Heart left ventricle (tissue), 16 donors: ENCODE measurements at regions not wholly inside any gene's neighbourhood (a gene's known extent, or its start where the extent isn't known, plus 50 kb on each side); places are given as distances from the start of the nearest gene placed in this dataset.

Source experiments
- ATAC-seq, 4 donors: fragments of 200-7000 bp; cut with Tn5 transposase; one replicate each; pipeline ENCODE4 v1.9.1; 2020 to 2022; ENCODE audit warnings: moderate library complexity in 4 of 4, mild to moderate bottlenecking in 3 of 4, moderate number of reproducible peaks in 1 of 4
- DNase-seq, 5 donors: peaks; one replicate each; pipeline ENCODE4 v3.0.0-alpha.2; 2020
- H3K27ac ChIP-seq, 12 donors: fragments of 200-600 bp; sonication (generic) in 4 of 12; one replicate each; pipeline versions ENCODE4 v1.5.0 to v1.8.0; 2016 to 2022; ENCODE audit warnings: mild to moderate bottlenecking in 2 of 12
- H3K27me3 ChIP-seq, 9 donors: fragments of 200-600 bp; sonication (generic) in 2 of 9; one replicate each; pipeline versions ENCODE4 v1.5.1 to v1.8.0; 2016 to 2022; ENCODE audit warnings: mild to moderate bottlenecking in 3 of 9
- H3K36me3 ChIP-seq, 9 donors: fragments of 200-600 bp; sonication (generic) in 2 of 9; one replicate each; pipeline versions ENCODE4 v1.5.0 to v1.8.0; 2018 to 2022; ENCODE audit warnings: mild to moderate bottlenecking in 2 of 9
- H3K4me1 ChIP-seq, 12 donors: fragments of 200-600 bp; sonication (generic) in 4 of 12; one replicate each; pipeline versions ENCODE4 v1.5.0 to v1.8.0; 2016 to 2022; ENCODE audit warnings: mild to moderate bottlenecking in 3 of 12
- H3K4me3 ChIP-seq, 12 donors: fragments of 200-600 bp; sonication (generic) in 4 of 12; one replicate each; pipeline versions ENCODE4 v1.5.0 to v1.8.0; 2017 to 2022; ENCODE audit warnings: mild to moderate bottlenecking in 9 of 12, moderate library complexity in 4 of 12
- H3K9me3 ChIP-seq, 12 donors: fragments of 200-600 bp; sonication (generic) in 4 of 12; one replicate each; pipeline versions ENCODE4 v1.5.0 to v1.8.0; 2016 to 2022; ENCODE audit warnings: mild to moderate bottlenecking in 1 of 12
- CTCF ChIP-seq, 12 donors: fragments of 200-600 bp; sonication (generic) in 4 of 12; IDR thresholded peaks; one replicate each; pipeline versions ENCODE4 v1.5.0 to v1.8.0; 2018 to 2022; ENCODE audit warnings: antibody characterized with exemption in 12 of 12, mild to moderate bottlenecking in 5 of 12
- POLR2A ChIP-seq, 2 donors: fragments of 450-650 bp; IDR thresholded peaks; one replicate each; pipeline ENCODE4 v1.6.1; 2017; ENCODE audit warnings: antibody characterized with exemption in 2 of 2, mild to moderate bottlenecking in 2 of 2, moderate library complexity in 2 of 2
- WGBS, 4 donors: extraction: QIAGEN DNeasy Blood & Tissue Kit in 2 of 4; methylation state at CpG; one replicate each; pipeline versions ENCODE4 v1.1.5 to v1.1.7; 2013 to 2018; 5-methylcytosine and 5-hydroxymethylcytosine counted together
- intact Hi-C, 10 donors: fragments of 100-400 bp; cut with DNase I; formaldehyde crosslinking; loops; one replicate each; pipeline versions ENCODE4 v1.11.1 to v1.14.2; 2022
- donor health status: ischemic (EF 13 %, LVEDD 7.1; RV severe dilation, severe dysfunction).
- donor health status: healthy with polysubstance abuse.
- donor health status: DM: no; HTN: yes; CAD: no.
- donor health status: DM: no; HTN: no; CAD: no.
- donor health status: ischemic (EF 25% LVEDD 6.9; RV normal size, moderate dysfunction).
- donor health status: ischemic (EF 25% LVEDD 5.7; RV mildly dilated, moderate dysfunction).
- donor health status: healthy.
- donor health status: DM: yes; HTN: yes; CAD: no.
- donor health status: ischemic (EF 35%, LVEDD 5.7; RV mildly dilated, moderate dysfunction).
- donor health status: nonischemic (EF 11% LVEDD 7.7; RV severe dilation, severe dysfunction).
- donor health status: DM: yes; HTN: yes; CAD: no.
- donor health status: PGD.
- donor health status: ischemic (EF 29% LVEDD 5.4; RV normal size, mild dysfunction).
- donor health status: nonischemic (EF 23%, LVEDD 6.1; RV moderate dilation, normal function).

- no peak for ATAC-seq
- DNase-seq: no peak
- H3K9me3 ChIP-seq: no peaks in the 10 kb centered on the region
- H3K36me3 ChIP-seq: no peaks in the 10 kb centered on the region
- no peak overlapping the region for H3K27ac ChIP-seq
- no peak overlapping the region for H3K4me3 ChIP-seq
- 90 to 96% (median 95%) methylated on average over 12 to 13 of the region's 13 CpGs for WGBS, 4 donors
- no peak for TF ChIP-seq CTCF (IDR thresholded peaks at IDR 0.05)
- no peak for TF ChIP-seq POLR2A (IDR thresholded peaks at IDR 0.05)
- H3K27me3 ChIP-seq: peaks cover 0 to 3% (median 0%) of the 10 kb centered on the region in 9 donors
- H3K4me1 ChIP-seq: no peaks in the 10 kb centered on the region
- intact Hi-C loops: no loop called here
Measured at GRCh38 chr6:167769408-167770190, 57.1 kb upstream of the AFDN start.

- Histone ChIP-seq H3K9me3 (no peaks in the 10 kb centered on the region), H3K27ac (no peak overlapping the region), H3K4me1 (no peaks in the 10 kb centered on the region), H3K27me3 (peaks cover 0 to 3% (median 0%) of the 10 kb centered on the region in 9 donors), H3K4me3 (no peak overlapping the region), H3K36me3 (no peaks in the 10 kb centered on the region)
- intact Hi-C loops: no loop called here
- ATAC-seq: no peak
- no peak for DNase-seq
- 81 to 85% (median 83%) methylated on average over 14 of the region's 14 CpGs for WGBS, 4 donors
- TF ChIP-seq CTCF (IDR thresholded peaks at IDR 0.05): no peak
- no peak for TF ChIP-seq POLR2A (IDR thresholded peaks at IDR 0.05)
Measured at GRCh38 chr6:167770291-167770955, 56.3 kb upstream of the AFDN start.

- ATAC-seq (no peak), DNase-seq (no peak)
- Histone ChIP-seq H3K9me3 (no peaks in the 10 kb centered on the region), H3K4me3 (no peak overlapping the region), H3K36me3 (no peaks in the 10 kb centered on the region), H3K27me3 (no peaks in the 10 kb centered on the region), H3K27ac (no peak overlapping the region), H3K4me1 (peaks cover 0 to 2% (median 0%) of the 10 kb centered on the region in 12 donors)
- WGBS, 4 donors: 98% methylated on average over 11 of the region's 11 CpGs
- intact Hi-C loops: no loop called here
- TF ChIP-seq CTCF (IDR thresholded peaks at IDR 0.05): no peak
- TF ChIP-seq POLR2A (IDR thresholded peaks at IDR 0.05): no peak
Measured at GRCh38 chr6:167774881-167775280, 51.8 kb upstream of the AFDN start.

- Histone ChIP-seq H3K9me3 (no peaks in the 10 kb centered on the region), H3K36me3 (no peaks in the 10 kb centered on the region), H3K27me3 (no peaks in the 10 kb centered on the region), H3K4me1 (peaks cover 0 to 2% (median 0%) of the 10 kb centered on the region in 12 donors), H3K4me3 (no peak overlapping the region), H3K27ac (peak overlapping the region in 7 of 12 donors; percentile 22 to 70 (median 54))
- ATAC-seq (no peak), DNase-seq (no peak)
- no peak for TF ChIP-seq POLR2A (IDR thresholded peaks at IDR 0.05)
- TF ChIP-seq CTCF (IDR thresholded peaks at IDR 0.05): no peak
- intact Hi-C loops: no loop called here
- WGBS, 4 donors: 80 to 89% (median 85%) methylated on average over 14 of the region's 14 CpGs
Measured at GRCh38 chr6:167776906-167777627, 49.6 kb upstream of the AFDN start.
